ENCODE measurements at regions not wholly inside any gene's neighbourhood (a gene's known extent, or its start where the extent isn't known, plus 50 kb on each side); places are given as distances from the start of the nearest gene placed in this dataset.

DNA sequence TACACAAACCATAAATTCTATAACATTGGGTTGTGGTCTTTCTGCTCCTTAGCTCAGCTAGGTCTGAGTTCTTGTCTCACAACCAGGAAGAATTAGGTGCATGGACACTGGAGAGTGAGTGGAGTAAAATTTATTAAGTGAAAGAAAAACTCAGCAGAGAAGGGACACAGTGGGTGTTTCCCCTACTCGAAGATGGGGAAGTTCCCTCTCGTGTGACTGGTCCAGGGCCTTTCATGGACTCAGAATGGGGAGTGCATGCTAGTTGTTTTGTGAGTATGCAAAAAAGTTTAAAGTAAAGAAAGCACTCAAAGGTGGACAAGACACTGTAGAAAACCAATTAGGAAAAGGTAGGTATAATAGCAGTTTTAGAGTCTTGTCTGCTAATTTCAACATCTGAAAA, 215.5 kb upstream of the RORA start:
- ATAC-seq (ENCODE audit: low read depth in 2 of 2), result no peak
- DNase-seq, result no peak
- Mint-ChIP-seq H3K4me3 (no peak overlapping the region), H3K9me3 (peaks cover 0 to 9% (median 0%) of the 10 kb centered on the region in 7 donors), H3K27me3 (peaks cover 0 to 9% (median 5%) of the 10 kb centered on the region in 3 donors), H3K27ac (no peak overlapping the region), H3K4me1 (no peaks in the 10 kb centered on the region), H3K36me3 (no peaks in the 10 kb centered on the region)

DNA sequence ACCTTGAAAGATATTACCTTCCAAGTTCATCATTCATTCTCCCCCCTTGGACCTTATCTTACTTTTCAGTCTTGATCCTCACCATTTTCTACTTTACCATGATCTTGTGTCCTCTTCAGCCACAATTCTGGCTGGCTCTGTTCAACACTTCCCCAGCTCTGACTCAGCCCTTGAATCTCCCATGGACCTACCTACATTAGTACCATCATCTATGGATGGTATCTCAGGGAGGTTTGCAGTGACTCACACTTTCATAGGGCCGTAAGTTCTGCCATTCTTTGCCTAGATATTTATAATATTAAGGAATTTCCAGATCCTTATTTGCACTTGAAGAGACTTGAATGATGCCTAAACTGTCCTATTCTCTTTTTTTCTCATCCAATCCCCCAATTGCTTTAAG, 213.7 kb upstream of the RORA start:
- DNase-seq (no peak), ATAC-seq (ENCODE audit: low read depth in 2 of 2) (no peak)
- Mint-ChIP-seq H3K36me3 (no peaks in the 10 kb centered on the region), H3K27me3 (peaks cover 0 to 9% (median 5%) of the 10 kb centered on the region in 3 donors), H3K4me3 (no peak overlapping the region), H3K27ac (no peak overlapping the region), H3K9me3 (peaks cover 0 to 9% (median 0%) of the 10 kb centered on the region in 7 donors), H3K4me1 (no peaks in the 10 kb centered on the region)

DNA sequence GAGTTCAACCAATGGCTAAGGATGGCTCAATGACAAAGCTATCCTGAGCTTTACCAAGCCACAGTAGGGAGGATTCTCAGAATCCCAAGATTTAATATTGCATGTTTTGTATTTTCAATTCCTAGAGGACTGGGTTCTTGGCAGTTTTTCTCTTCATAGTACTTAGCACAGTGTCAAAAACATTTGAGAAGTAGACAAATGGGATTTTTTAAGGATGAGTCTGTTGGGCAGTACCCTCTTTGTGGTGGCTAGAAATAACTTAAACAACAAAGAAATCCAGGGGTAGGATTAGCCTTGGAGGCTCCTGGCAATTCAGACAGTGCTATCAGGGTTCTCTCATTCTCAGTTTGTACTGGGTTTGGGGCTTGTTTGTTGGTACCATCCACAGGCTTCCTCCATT, 212.8 kb upstream of the RORA start:
- Mint-ChIP-seq H3K4me3 (no peak overlapping the region), H3K27ac (no peak overlapping the region), H3K9me3 (peaks cover 0 to 9% (median 0%) of the 10 kb centered on the region in 7 donors), H3K36me3 (no peaks in the 10 kb centered on the region), H3K4me1 (no peaks in the 10 kb centered on the region), H3K27me3 (peaks cover 0 to 9% (median 5%) of the 10 kb centered on the region in 3 donors)
- DNase-seq, result no peak
- no peak for ATAC-seq (ENCODE audit: low read depth in 2 of 2)

DNA sequence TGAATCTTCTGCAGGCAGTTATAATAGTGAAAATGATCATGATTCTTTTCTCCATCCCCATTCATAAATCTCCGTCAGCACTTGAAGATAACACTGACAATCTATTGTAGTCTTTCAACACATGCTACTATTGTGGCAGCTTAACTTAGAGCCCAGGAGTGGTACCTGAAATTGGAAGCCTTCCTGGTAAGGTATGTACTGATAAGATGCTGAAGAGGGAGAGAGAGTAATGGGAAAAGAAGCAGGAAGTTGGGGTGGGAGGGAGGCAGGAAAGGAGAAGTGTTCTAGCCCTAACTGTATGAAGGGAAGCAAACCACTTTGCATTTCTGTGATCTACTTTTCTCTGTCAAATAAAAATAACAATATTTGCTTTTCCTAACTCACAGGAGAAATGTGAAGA, 197.4 kb upstream of the RORA start:
- no peak for DNase-seq
- Mint-ChIP-seq H3K9me3 (peaks cover 0 to 5% (median 0%) of the 10 kb centered on the region in 7 donors), H3K27me3 (no peaks in the 10 kb centered on the region), H3K4me1 (no peaks in the 10 kb centered on the region), H3K4me3 (no peak overlapping the region), H3K27ac (no peak overlapping the region), H3K36me3 (no peaks in the 10 kb centered on the region)
- ATAC-seq (ENCODE audit: low read depth in 2 of 2), result no peak

DNA sequence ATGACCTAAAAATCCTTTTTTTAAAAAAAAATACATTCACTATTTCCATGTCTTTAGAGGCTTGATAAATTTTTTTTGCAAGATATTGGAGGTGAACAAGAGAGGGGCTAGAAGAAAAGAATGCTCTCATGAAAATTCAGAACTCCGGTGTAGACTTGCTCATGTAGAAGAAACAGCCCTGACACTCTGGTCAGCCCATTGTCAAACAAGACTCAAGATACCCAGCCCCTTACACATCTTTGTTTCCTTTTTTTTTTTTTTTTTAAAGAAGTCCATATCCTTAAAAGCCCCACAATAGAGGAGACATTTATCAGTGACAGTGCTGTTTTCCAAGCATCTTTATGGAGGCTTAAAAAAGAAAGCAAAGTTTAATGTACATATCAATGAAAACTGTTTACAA, 196.8 kb upstream of the RORA start:
- H3K27me3 Mint-ChIP-seq, result no peaks in the 10 kb centered on the region
- H3K9me3 Mint-ChIP-seq, result peaks cover 0 to 5% (median 0%) of the 10 kb centered on the region in 7 donors
- ATAC-seq (ENCODE audit: low read depth in 2 of 2) (no peak), DNase-seq (no peak)
- H3K36me3 Mint-ChIP-seq, result no peaks in the 10 kb centered on the region
- H3K4me1 Mint-ChIP-seq, result no peaks in the 10 kb centered on the region
- H3K4me3 Mint-ChIP-seq, result no peak overlapping the region
- H3K27ac Mint-ChIP-seq, result no peak overlapping the region

DNA sequence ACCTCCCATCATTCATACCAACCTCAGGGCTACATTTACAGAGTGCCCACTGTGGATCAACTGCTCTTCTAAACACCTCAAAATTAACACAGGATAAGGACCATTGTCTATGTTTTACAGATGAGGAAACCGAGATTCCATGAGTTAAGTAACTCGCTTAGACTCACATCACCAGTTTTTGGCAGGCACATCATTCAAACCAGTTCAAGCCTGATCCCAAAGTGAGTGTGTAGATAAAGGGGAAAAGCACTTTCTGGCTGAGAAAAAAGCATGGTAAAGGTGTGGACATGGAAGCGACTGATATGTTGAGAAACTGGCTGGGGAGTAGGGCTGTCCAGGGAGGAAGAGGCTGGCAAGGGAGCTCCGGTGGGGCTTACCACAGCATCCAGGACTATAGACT, 193.7 kb upstream of the RORA start:
- ATAC-seq (ENCODE audit: low read depth in 2 of 2), result no peak
- H3K36me3 Mint-ChIP-seq, result no peaks in the 10 kb centered on the region
- no peaks in the 10 kb centered on the region for H3K27me3 Mint-ChIP-seq
- H3K4me1 Mint-ChIP-seq, result no peaks in the 10 kb centered on the region
- H3K9me3 Mint-ChIP-seq, result peaks cover 0 to 4% (median 0%) of the 10 kb centered on the region in 7 donors
- H3K4me3 Mint-ChIP-seq, result no peak overlapping the region
- no peak overlapping the region for H3K27ac Mint-ChIP-seq
- DNase-seq, result no peak

DNA sequence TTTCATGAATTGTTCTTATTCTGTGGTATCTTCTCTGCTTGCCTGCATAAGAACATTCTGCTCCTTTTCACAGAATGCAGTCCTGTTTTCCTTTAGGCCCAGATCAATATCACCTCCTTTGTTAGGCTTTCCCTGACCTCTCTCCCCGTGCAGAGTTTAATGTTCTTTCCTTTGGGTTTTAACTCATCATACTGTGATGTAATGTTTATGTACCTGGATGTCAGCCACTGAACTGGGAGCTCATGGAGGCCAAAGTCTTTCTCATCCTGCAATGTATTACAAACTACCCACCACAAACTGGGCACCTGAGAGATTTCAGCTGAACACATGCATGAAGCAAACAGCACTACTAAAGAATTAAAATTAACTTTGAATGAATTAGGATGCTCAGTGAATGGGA, 192.8 kb upstream of the RORA start:
- DNase-seq (no peak), ATAC-seq (ENCODE audit: low read depth in 2 of 2) (no peak)
- Mint-ChIP-seq H3K9me3 (peaks cover 0 to 5% (median 0%) of the 10 kb centered on the region in 7 donors), H3K27ac (no peak overlapping the region), H3K4me3 (no peak overlapping the region), H3K27me3 (no peaks in the 10 kb centered on the region), H3K4me1 (no peaks in the 10 kb centered on the region), H3K36me3 (no peaks in the 10 kb centered on the region)

DNA sequence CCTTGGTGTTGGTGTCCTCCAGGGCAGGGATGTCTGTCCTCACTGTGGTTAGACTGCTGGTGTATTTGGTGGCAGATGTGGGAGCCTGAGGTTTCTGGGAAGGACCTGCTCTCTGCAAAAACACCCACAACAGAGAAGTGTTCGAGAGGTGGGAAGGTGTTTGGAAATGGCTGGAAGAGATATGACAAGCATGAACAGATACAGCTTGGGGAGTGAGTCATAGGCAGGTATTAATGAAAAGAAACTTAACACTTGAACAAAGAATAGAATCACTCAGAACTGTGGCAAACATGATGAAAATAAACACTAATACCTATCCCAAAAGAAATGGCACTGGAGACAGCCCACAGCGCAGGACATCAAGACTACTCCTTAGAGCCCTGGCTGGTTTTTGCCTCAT, 192.4 kb upstream of the RORA start:
- peaks cover 0 to 5% (median 0%) of the 10 kb centered on the region in 7 donors for H3K9me3 Mint-ChIP-seq
- H3K4me1 Mint-ChIP-seq, result no peaks in the 10 kb centered on the region
- no peaks in the 10 kb centered on the region for H3K27me3 Mint-ChIP-seq
- peak overlapping the region in 1 of 8 donors; percentile 35 for H3K4me3 Mint-ChIP-seq
- no peak overlapping the region for H3K27ac Mint-ChIP-seq
- H3K36me3 Mint-ChIP-seq, result no peaks in the 10 kb centered on the region
- no peak for DNase-seq
- no peak for ATAC-seq (ENCODE audit: low read depth in 2 of 2)

DNA sequence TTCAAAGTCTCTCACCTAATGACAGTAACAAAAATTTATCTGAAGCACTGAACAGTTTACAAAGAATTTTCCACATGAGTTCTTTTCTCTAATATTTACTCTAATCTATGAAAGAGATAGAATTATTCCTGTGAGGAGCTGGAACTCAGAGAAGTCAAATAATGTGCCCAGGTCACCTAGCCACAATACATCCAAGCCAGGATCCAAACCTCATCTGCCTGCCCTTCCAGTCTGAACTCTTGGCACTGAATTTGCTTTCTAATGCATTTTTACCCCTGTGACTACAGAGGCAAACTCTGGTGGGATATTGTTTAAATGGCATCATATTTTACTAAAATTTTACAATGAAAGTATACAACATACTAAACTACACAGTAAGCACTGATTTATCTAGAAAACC, 191.4 kb upstream of the RORA start:
- Mint-ChIP-seq H3K27ac (no peak overlapping the region), H3K27me3 (no peaks in the 10 kb centered on the region), H3K4me1 (no peaks in the 10 kb centered on the region), H3K9me3 (peaks cover 0 to 5% (median 0%) of the 10 kb centered on the region in 7 donors), H3K4me3 (no peak overlapping the region), H3K36me3 (no peaks in the 10 kb centered on the region)
- no peak for DNase-seq
- no peak for ATAC-seq (ENCODE audit: low read depth in 2 of 2)

DNA sequence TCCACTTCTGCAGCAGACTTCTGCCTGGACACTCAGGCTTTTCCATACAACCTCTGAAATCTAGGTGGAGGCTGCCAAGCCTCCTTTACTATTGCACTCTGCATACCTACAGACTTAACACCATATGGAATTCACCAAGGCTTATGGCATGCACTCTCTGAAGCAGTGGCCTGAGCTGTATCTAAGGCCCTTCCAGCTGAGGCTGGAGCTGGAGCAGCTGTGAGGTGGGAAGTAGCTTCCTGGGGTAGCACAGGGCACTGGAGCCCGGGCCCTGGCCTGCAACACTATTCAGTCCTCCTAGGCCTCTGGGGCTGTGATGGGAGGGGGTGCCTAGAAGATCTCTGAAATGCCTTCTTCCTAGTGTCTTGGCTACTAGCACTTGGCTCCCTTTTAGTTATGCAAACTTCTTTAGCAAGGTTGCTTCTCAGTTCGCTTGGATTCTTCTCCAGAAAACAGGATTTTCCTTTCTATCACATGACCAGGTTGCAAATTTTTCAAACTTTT, 186.6 kb upstream of the RORA start:
- DNase-seq, result no peak
- Mint-ChIP-seq H3K4me3 (no peak overlapping the region), H3K9me3 (peaks cover 0 to 11% (median 0%) of the 10 kb centered on the region in 7 donors), H3K4me1 (no peaks in the 10 kb centered on the region), H3K27ac (no peak overlapping the region), H3K27me3 (no peaks in the 10 kb centered on the region), H3K36me3 (no peaks in the 10 kb centered on the region)
- ATAC-seq (ENCODE audit: low read depth in 2 of 2), result no peak

DNA sequence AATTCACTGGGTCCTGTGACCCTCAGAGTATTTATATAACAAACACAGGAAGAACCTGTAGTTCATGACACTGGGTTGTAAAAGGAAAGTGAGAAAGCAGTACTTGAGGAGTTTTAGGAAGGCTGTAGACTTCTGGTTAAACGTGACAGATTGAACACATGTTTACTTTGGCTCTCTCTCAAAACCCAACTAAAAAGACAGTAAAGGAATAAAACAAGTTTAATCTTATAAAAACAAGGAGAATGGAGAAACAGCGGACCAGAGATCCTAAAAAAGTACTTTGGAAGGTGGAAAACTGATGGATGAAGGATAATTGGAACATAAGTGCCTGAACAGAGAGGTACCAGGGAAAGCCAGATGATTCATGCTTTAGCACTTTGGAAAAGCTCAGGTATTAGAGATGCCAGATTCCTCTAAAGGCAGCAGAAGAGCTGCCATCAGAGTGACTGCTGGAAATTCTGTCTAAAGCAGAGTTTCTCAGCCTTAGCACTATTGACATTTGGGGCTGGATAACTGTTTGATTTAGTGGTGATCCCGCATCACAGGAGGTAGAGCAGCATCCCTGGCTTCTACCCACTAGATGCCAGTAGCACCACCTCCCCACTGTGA, 182.9 kb upstream of the RORA start:
- Mint-ChIP-seq H3K9me3 (peaks cover 0 to 6% (median 0%) of the 10 kb centered on the region in 7 donors), H3K4me1 (no peaks in the 10 kb centered on the region), H3K27ac (no peak overlapping the region), H3K27me3 (peaks cover 4 to 7% (median 6%) of the 10 kb centered on the region in 3 donors), H3K4me3 (no peak overlapping the region), H3K36me3 (no peaks in the 10 kb centered on the region)
- no peak for ATAC-seq (ENCODE audit: low read depth in 2 of 2)
- DNase-seq, result no peak

DNA sequence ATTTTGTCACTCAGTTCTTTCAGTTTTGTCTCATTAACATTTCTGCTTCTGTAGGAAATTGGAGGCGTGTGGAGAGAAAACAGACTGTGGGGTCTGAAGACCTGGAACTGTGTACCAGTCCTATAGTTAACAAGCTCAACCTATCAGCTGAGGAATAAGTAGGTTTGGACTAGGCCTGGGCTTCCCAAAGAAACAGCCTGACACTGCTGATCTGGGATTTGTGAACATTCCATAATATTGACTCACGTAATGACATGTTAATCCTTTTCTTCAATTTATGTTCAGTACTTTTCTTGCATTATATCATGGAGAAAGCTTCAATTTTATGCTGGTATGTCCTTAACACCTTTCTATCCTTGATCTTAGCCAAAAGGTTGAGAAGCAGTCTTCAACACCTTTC, 181.6 kb upstream of the RORA start:
- ATAC-seq (ENCODE audit: low read depth in 2 of 2), result no peak
- peaks cover 0 to 6% (median 0%) of the 10 kb centered on the region in 7 donors for H3K9me3 Mint-ChIP-seq
- H3K36me3 Mint-ChIP-seq, result no peaks in the 10 kb centered on the region

DNA sequence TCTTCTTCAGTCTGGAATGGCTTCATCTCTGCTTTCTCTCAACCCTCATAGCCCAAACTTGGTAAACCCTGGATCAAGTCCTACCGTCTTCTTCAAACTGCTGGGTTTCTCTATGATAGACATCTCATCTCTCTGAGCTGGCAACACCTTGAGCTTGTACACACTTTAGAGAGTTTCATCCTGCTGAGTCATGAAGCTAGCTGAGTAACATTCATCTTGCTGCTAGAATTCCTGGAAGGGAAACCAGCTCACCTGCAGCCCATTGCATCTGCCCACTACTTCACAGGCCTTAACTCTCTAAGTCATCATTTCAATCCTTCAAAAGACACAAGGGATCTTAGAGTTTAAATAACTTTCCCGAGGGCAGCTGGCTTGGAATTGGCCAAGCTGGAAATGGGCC, 175.5 kb upstream of the RORA start:
- no peaks in the 10 kb centered on the region for H3K4me1 Mint-ChIP-seq
- peaks cover 0 to 6% of the 10 kb centered on the region in 2 donors for H3K36me3 Mint-ChIP-seq
- H3K9me3 Mint-ChIP-seq, result peaks cover 0 to 7% (median 4%) of the 10 kb centered on the region in 7 donors
- ATAC-seq (ENCODE audit: low read depth in 2 of 2), result no peak
- no peak overlapping the region for H3K27ac Mint-ChIP-seq
- no peak for DNase-seq
- peaks cover 7 to 19% (median 7%) of the 10 kb centered on the region in 3 donors for H3K27me3 Mint-ChIP-seq
- no peak overlapping the region for H3K4me3 Mint-ChIP-seq

More for the DNA sequence above, 181.6 kb upstream of the RORA start:
- no peak overlapping the region for H3K4me3 Mint-ChIP-seq
- peaks cover 4 to 7% (median 6%) of the 10 kb centered on the region in 3 donors for H3K27me3 Mint-ChIP-seq
- no peaks in the 10 kb centered on the region for H3K4me1 Mint-ChIP-seq
- no peak overlapping the region for H3K27ac Mint-ChIP-seq
- no peak for DNase-seq

DNA sequence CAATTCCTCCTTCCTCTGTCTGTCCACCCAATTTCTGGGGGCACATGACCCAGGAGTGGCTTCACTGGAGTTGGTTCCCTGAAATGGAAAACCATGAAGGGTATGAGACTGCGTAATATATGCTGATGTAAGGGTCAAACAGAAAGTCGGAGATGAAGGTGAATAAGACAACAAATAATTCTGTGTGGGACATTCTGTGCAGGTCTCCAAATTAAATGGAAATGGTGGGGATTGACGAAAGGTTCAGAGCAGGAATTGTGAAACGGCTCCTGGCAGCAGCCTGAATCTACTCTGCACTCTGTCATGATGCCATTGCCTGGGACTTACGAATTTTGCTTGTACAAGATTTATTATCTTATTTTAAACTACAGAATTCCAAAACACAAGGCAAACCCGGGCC, 174.8 kb upstream of the RORA start:
- Mint-ChIP-seq H3K27me3 (peaks cover 4 to 17% (median 7%) of the 10 kb centered on the region in 3 donors), H3K36me3 (peaks cover 0 to 6% of the 10 kb centered on the region in 2 donors), H3K4me3 (no peak overlapping the region), H3K27ac (no peak overlapping the region), H3K9me3 (peaks cover 0 to 11% (median 4%) of the 10 kb centered on the region in 7 donors), H3K4me1 (no peaks in the 10 kb centered on the region)
- ATAC-seq (ENCODE audit: low read depth in 2 of 2) (no peak), DNase-seq (no peak)

Data from naive B cell (primary cell).